Ascending aorta (tissue), 2 donors: ENCODE measurements at regions not wholly inside any gene's neighbourhood (a gene's known extent, or its start where the extent isn't known, plus 50 kb on each side); places are given as distances from the start of the nearest gene placed in this dataset.

Source experiments
- DNase-seq, 2 donors: peaks; one replicate each; pipeline ENCODE4 v3.0.0-alpha.2; 2019; ENCODE audit warnings: low spot score in 2 of 2
- H3K27ac ChIP-seq, 2 donors: fragments of 200-600 bp; sonication (generic); one replicate each; pipeline ENCODE4 v1.5.1; 2016 to 2017; ENCODE audit warnings: mild to moderate bottlenecking in 1 of 2
- H3K27me3 ChIP-seq: fragments of 200-600 bp; sonication (generic); one replicate; pipeline ENCODE4 v1.5.1; 2017
- H3K36me3 ChIP-seq, 2 donors: fragments of 200-600 bp; sonication (generic); one replicate each; pipeline ENCODE4 v1.5.1; 2016
- H3K4me1 ChIP-seq, 2 donors: fragments of 200-600 bp; sonication (generic); one replicate each; pipeline ENCODE4 v1.5.1; 2016 to 2017; ENCODE audit warnings: mild to moderate bottlenecking in 1 of 2
- H3K4me3 ChIP-seq, 2 donors: fragments of 200-600 bp; sonication (generic); one replicate each; pipeline ENCODE4 v1.5.1; 2016 to 2017; ENCODE audit warnings: mild to moderate bottlenecking in 1 of 2
- H3K9me3 ChIP-seq, 2 donors: fragments of 200-600 bp; sonication (generic); one replicate each; pipeline ENCODE4 v1.5.1; 2016
- CTCF ChIP-seq, 3 experiments: fragments of 200-600 bp in 2 of 3; fragments of 450-650 bp in 1 of 3; sonication (generic) in 2 of 3; IDR thresholded peaks; one replicate each; pipeline ENCODE4 v1.5.1; 2016 to 2019; ENCODE audit warnings: antibody characterized with exemption in 3 of 3, mild to moderate bottlenecking in 1 of 3, moderate library complexity in 1 of 3
- intact Hi-C: fragments of 100-400 bp; cut with DNase I; formaldehyde crosslinking; loops from one replicate; pipeline ENCODE4 v1.15.1; 2023

- no peak for DNase-seq
- Histone ChIP-seq H3K27me3 (no peaks in the 10 kb centered on the region), H3K9me3 (peaks cover 86 to 100% of the 10 kb centered on the region in 2 donors), H3K36me3 (no peaks in the 10 kb centered on the region), H3K27ac (no peak overlapping the region), H3K4me1 (no peaks in the 10 kb centered on the region), H3K4me3 (no peak overlapping the region)
- no peak for TF ChIP-seq CTCF (IDR thresholded peaks at IDR 0.05)
- intact Hi-C loops: no loop called here
Measured at GRCh38 chr19:22472180-22472637, 50.1 kb upstream of the ZNF98 start.
